Lower leg skin (tissue), 4 donors: ENCODE measurements at regions not wholly inside any gene's neighbourhood (a gene's known extent, or its start where the extent isn't known, plus 50 kb on each side); places are given as distances from the start of the nearest gene placed in this dataset.

ENCODE experiments used
- DNase-seq, 2 donors: peaks; one replicate each; pipeline ENCODE4 v3.0.0-alpha.2; 2019; ENCODE audit warnings: low spot score in 2 of 2
- H3K4me3 ChIP-seq: fragments of 200-600 bp; sonication (generic); 2 replicates; pipeline ENCODE4 v1.5.1; 2017; ENCODE audit warnings: mild to moderate bottlenecking, low read depth; ENCODE audit not compliant: poor library complexity, severe bottlenecking
- POLR2A ChIP-seq, 2 donors: fragments of 450-650 bp; IDR thresholded peaks; one replicate each; pipeline ENCODE4 v1.6.1; 2016 to 2017; ENCODE audit warnings: antibody characterized with exemption in 2 of 2, mild to moderate bottlenecking in 1 of 2, moderate library complexity in 1 of 2
- WGBS, 2 donors: methylation state at CpG; one replicate each; pipeline ENCODE4 v1.1.5; 2018; 5-methylcytosine and 5-hydroxymethylcytosine counted together
- intact Hi-C: fragments of 100-400 bp; cut with DNase I; formaldehyde crosslinking; loops from one replicate; pipeline ENCODE4 v1.15.0; 2023; ENCODE audit warnings: low total_unique reads
- TF ChIP-seq, protein P1 (sequence below), 3 donors: fragments of 450-650 bp; IDR thresholded peaks; one replicate each; pipeline ENCODE4 v1.5.1; 2016; ENCODE audit warnings: antibody characterized with exemption in 3 of 3, mild to moderate bottlenecking in 3 of 3, moderate library complexity in 2 of 3

GRCh38 chr5:168030912-168031311 lies 260.5 kb upstream of the WWC1 start:
- no peak overlapping the region for H3K4me3 ChIP-seq
- intact Hi-C loops: no loop called here
- WGBS, 2 donors: 71 to 78% methylated on average over 2 of the region's 2 CpGs
- TF ChIP-seq, protein P1, sequence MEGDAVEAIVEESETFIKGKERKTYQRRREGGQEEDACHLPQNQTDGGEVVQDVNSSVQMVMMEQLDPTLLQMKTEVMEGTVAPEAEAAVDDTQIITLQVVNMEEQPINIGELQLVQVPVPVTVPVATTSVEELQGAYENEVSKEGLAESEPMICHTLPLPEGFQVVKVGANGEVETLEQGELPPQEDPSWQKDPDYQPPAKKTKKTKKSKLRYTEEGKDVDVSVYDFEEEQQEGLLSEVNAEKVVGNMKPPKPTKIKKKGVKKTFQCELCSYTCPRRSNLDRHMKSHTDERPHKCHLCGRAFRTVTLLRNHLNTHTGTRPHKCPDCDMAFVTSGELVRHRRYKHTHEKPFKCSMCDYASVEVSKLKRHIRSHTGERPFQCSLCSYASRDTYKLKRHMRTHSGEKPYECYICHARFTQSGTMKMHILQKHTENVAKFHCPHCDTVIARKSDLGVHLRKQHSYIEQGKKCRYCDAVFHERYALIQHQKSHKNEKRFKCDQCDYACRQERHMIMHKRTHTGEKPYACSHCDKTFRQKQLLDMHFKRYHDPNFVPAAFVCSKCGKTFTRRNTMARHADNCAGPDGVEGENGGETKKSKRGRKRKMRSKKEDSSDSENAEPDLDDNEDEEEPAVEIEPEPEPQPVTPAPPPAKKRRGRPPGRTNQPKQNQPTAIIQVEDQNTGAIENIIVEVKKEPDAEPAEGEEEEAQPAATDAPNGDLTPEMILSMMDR (IDR thresholded peaks at IDR 0.05): no peak
- TF ChIP-seq POLR2A (IDR thresholded peaks at IDR 0.05): no peak
- DNase-seq: no peak

DNA sequence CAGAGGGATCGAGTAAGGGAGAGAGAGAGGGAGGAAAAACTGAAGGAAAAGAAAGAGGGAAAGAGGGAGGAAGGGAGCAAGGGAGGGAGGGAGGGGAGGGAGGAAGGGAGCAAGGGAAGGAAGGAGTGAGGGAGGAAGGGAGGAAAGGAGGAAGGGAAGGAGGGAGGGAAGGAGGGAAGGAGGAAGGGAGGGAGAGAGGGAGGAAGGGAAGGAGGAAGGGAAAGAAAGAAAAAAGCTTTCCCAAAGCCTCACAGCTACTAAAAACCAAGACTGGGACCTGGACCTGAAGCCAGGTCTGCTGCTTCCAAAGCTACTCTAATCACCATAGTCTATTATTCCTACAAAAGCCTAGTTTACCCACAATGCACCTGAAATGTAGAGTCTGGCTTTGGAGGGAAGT lies 259.8 kb upstream of the WWC1 start:
- intact Hi-C loops: no loop called here
- no peak overlapping the region for H3K4me3 ChIP-seq
- no peak for DNase-seq
- WGBS, 2 donors: 87% methylated on average over 1 of the region's 1 CpG
- TF ChIP-seq, protein P1 (IDR thresholded peaks at IDR 0.05): no peak
- TF ChIP-seq POLR2A (IDR thresholded peaks at IDR 0.05): no peak

- DNase-seq: no peak
- intact Hi-C loops: no loop called here
- no peak for TF ChIP-seq POLR2A (IDR thresholded peaks at IDR 0.05)
- TF ChIP-seq, protein P1 (IDR thresholded peaks at IDR 0.05): no peak
- H3K4me3 ChIP-seq: no peak overlapping the region
- WGBS, 2 donors: 80 to 85% methylated on average over 13 of the region's 13 CpGs
Measured at GRCh38 chr5:168039039-168039438, 252.4 kb upstream of the WWC1 start.

GRCh38 chr5:168039566-168040248 lies 251.7 kb upstream of the WWC1 start:
- no peak overlapping the region for H3K4me3 ChIP-seq
- no peak for TF ChIP-seq POLR2A (IDR thresholded peaks at IDR 0.05)
- TF ChIP-seq, protein P1 (IDR thresholded peaks at IDR 0.05): no peak
- DNase-seq: no peak
- intact Hi-C loops: no loop called here
- 75 to 77% methylated on average over 13 of the region's 13 CpGs for WGBS, 2 donors

DNA sequence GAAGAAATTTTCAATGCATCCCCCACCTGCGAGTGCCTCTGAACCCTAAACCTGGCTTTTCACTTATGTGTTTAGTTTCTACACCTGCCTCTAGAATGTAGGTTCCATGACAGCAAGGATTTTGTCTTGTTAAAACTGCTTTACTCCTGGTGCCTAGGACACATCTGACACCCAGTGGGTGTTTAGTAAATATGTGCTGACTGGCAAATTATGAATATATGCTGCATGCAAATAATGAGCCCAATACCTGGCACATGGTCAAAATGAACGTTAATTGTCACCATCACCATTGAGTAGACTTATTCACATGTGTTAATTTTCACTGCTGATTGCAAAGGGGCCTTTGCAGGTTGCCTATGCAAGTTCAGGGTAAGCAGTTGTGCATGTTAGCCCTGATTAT lies 249.9 kb upstream of the WWC1 start:
- WGBS, 2 donors: 53 to 60% methylated on average over 2 of the region's 2 CpGs
- no peak for TF ChIP-seq POLR2A (IDR thresholded peaks at IDR 0.05)
- TF ChIP-seq, protein P1 (IDR thresholded peaks at IDR 0.05): no peak
- no peak for DNase-seq
- H3K4me3 ChIP-seq: no peak overlapping the region
- intact Hi-C loops: no loop called here
